Muscle layer of duodenum (tissue), 2 donors: ENCODE measurements at regions not wholly inside any gene's neighbourhood (a gene's known extent, or its start where the extent isn't known, plus 50 kb on each side); places are given as distances from the start of the nearest gene placed in this dataset.
"Not testable (repeated sequence)": the region's sequence is repeated elsewhere in the genome, so short reads cannot be mapped to it uniquely, and the experiment has no call there.

Source experiments
- H3K27ac ChIP-seq: one replicate; pipeline ENCODE4 v1.7.0; 2013; ENCODE audit warnings: mild to moderate bottlenecking, low read length
- H3K27me3 ChIP-seq: one replicate; pipeline ENCODE4 v1.7.0; 2013; ENCODE audit warnings: low read depth, mild to moderate bottlenecking, control low read depth, low read length
- H3K36me3 ChIP-seq, 2 donors: one replicate each; pipeline ENCODE4 v1.7.0; 2013; ENCODE audit warnings: low read length in 2 of 2, control low read depth in 1 of 2, mild to moderate bottlenecking in 1 of 2; ENCODE audit not compliant: insufficient read depth in 2 of 2, control insufficient read depth in 1 of 2
- H3K4me1 ChIP-seq, 2 donors: one replicate each; pipeline ENCODE4 v1.7.0; 2013; ENCODE audit warnings: low read length in 2 of 2, mild to moderate bottlenecking in 2 of 2, control low read depth in 1 of 2, moderate library complexity in 1 of 2; ENCODE audit not compliant: insufficient read depth in 2 of 2, control insufficient read depth in 1 of 2
- H3K4me3 ChIP-seq, 2 donors: one replicate each; pipeline ENCODE4 v1.7.0; 2013; ENCODE audit warnings: low read length in 2 of 2, low read depth in 1 of 2, mild to moderate bottlenecking in 1 of 2
- H3K9me3 ChIP-seq, 2 donors: one replicate each; pipeline ENCODE4 v1.7.0; 2013; ENCODE audit warnings: low read length in 2 of 2, control low read depth in 1 of 2, mild to moderate bottlenecking in 1 of 2; ENCODE audit not compliant: control insufficient read depth in 1 of 2
- donor health status: healthy.

DNA sequence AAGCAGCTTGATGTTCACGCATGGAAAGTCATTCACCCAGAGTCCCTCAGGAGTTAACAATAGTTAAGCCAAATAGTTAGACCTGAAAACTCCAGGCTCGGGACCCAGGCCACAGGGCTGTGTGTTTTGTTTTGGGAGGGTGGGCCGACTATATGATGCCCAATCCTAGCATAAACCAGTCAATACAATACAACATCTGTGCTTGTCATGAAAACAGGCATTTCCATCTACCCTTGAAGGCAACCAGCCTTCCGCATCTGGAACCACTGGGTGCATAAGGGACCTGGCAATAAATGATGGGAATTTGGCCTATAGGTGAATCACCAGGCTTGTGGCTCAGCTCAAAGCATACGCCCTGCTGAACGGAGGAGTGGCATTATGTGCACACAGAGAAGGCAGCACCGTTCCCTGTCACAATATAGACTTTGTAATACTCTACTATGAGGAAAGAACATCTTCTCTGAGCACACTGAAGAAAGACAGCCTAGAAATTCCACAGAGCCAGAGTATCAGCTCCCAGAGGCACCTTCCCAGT, 91.0 kb upstream of the FOXN3 start:
- Histone ChIP-seq H3K4me3 (no peak overlapping the region), H3K27ac (no peak overlapping the region), H3K4me1 (peaks cover 0 to 16% of the 10 kb centered on the region in 2 donors), H3K9me3 (no peaks in the 10 kb centered on the region), H3K36me3 (no peaks in the 10 kb centered on the region), H3K27me3 (no peaks in the 10 kb centered on the region)

DNA sequence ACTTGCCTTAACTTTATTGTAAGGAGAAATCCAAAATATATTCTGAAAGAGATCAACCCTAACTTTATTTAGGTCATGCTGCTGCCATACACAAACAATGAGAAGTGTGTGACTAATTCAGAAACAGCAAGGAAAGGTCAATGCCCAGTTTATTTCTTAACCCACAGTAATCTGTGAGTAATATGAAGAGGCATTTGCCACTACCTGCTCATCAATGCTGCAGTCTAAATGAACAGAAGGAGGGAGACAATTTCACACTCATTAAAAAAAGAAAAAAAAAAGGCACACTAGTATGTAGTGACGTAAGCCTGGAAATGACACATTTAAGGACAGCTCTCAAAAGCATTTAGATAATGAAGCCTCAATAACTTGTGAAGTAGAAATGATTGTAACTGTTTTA, 90.5 kb upstream of the FOXN3 start:
- no peaks in the 10 kb centered on the region for H3K9me3 ChIP-seq
- peaks cover 0 to 21% of the 10 kb centered on the region in 2 donors for H3K4me1 ChIP-seq
- H3K36me3 ChIP-seq = no peaks in the 10 kb centered on the region
- no peaks in the 10 kb centered on the region for H3K27me3 ChIP-seq
- H3K4me3 ChIP-seq = no peak overlapping the region
- H3K27ac ChIP-seq = no peak overlapping the region

GRCh38 chr14:89506891-89507452, 89.9 kb upstream of the FOXN3 start:
- H3K4me3 ChIP-seq, H3K9me3 ChIP-seq, H3K36me3 ChIP-seq, H3K27me3 ChIP-seq, H3K27ac ChIP-seq: not testable (repeated sequence)
- H3K4me1 ChIP-seq = peaks cover 0 to 22% of the 10 kb centered on the region in 2 donors

DNA sequence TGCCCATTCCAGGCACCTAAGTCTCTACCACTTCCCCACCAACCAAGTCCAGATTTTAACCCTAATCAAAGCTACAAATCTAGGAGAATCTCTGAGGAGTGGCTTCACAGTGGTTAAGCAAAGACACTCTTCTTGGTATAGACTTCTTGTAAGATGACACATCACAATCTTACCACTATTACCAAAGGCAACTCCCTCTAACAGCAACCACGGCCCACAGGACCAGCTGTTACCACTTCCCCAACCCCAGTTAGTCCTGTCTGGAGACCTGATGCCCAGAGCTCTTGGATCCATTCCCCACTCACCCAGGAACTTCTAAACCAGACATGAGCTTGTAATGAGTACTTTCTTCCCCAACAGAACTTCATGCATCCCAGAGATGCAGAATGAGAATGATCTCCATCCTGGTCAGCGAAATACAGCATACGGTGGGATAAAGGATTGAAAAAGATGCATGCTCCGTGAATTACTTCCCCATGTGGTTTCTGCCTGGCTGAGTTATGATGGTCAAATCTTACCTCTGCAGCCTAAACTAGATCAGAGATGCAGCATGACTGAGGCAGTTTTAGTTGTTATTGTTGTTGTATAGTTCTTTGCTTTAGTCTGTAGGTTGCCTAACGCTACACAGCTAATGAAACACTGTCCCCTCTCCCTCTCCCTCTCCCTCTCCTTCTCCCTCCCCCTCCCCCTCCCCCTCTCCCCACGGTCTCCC, 87.7 kb upstream of the FOXN3 start:
- H3K27me3 ChIP-seq = no peaks in the 10 kb centered on the region
- peaks cover 0 to 6% of the 10 kb centered on the region in 2 donors for H3K36me3 ChIP-seq
- H3K4me1 ChIP-seq = peaks cover 0 to 17% of the 10 kb centered on the region in 2 donors
- H3K4me3 ChIP-seq = no peak overlapping the region
- H3K27ac ChIP-seq = no peak overlapping the region
- no peaks in the 10 kb centered on the region for H3K9me3 ChIP-seq

GRCh38 chr14:89504091-89504490, 87.1 kb upstream of the FOXN3 start:
- H3K27me3 ChIP-seq = no peaks in the 10 kb centered on the region
- peaks cover 0 to 6% of the 10 kb centered on the region in 2 donors for H3K36me3 ChIP-seq
- H3K4me3 ChIP-seq = no peak overlapping the region
- H3K9me3 ChIP-seq = no peaks in the 10 kb centered on the region
- peaks cover 0 to 16% of the 10 kb centered on the region in 2 donors for H3K4me1 ChIP-seq
- H3K27ac ChIP-seq = no peak overlapping the region

DNA sequence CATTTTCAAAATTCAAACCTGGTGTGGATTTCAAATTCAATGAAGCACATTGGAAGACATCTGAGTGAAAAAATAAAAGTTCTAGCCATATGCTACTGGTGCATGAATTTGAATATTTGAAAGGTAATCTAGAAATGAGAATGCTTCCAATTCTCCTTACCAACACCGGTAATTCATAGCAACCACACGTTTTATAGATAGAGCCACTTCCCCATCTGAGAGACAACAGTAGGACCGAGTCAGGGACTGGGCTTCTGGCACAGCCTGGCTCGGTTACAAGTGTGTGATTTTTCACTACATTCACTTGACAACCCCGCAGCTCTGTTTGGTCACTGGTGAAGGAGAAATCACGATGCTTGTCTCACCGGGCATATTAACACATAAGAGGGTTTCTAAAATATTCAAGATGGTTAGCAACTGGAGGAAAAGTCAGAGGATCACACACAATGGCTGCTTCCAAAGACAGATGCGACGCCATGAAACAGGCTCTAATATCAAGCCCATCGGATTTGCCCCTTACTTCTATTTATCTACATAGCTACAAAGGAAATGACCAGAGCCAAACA, 86.5 kb upstream of the FOXN3 start:
- Histone ChIP-seq H3K27ac (no peak overlapping the region), H3K4me3 (no peak overlapping the region), H3K9me3 (no peaks in the 10 kb centered on the region), H3K4me1 (peaks cover 0 to 16% of the 10 kb centered on the region in 2 donors), H3K36me3 (peaks cover 0 to 6% of the 10 kb centered on the region in 2 donors), H3K27me3 (no peaks in the 10 kb centered on the region)

DNA sequence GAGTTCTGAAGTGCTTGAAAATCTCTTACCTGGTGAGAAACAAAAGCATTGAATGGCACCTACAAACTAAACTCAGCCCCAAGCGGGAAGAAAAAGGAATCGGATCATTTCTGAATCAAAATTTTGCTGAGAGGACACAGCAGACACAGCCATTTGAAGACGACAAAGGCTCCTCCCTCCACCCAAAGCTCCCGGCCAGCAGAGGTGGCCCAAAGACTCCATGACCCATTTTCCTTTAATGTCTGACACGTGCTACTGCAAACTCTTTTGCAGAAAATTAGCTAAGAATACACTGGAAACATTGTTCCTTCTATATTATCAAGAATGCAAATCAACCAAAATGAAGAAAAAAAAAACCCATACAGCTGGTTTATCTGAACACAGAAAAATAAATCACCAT, 85.9 kb upstream of the FOXN3 start:
- Histone ChIP-seq H3K4me1 (peaks cover 0 to 16% of the 10 kb centered on the region in 2 donors), H3K4me3 (no peak overlapping the region), H3K9me3 (no peaks in the 10 kb centered on the region), H3K27ac (no peak overlapping the region), H3K27me3 (no peaks in the 10 kb centered on the region), H3K36me3 (peaks cover 0 to 6% of the 10 kb centered on the region in 2 donors)

- H3K4me3 ChIP-seq = no peak overlapping the region
- peaks cover 0 to 16% of the 10 kb centered on the region in 2 donors for H3K4me1 ChIP-seq
- H3K9me3 ChIP-seq = no peaks in the 10 kb centered on the region
- H3K27ac ChIP-seq = no peak overlapping the region
- H3K36me3 ChIP-seq = peaks cover 0 to 6% of the 10 kb centered on the region in 2 donors
- no peaks in the 10 kb centered on the region for H3K27me3 ChIP-seq
Measured at GRCh38 chr14:89501381-89501780, 84.3 kb upstream of the FOXN3 start.

DNA sequence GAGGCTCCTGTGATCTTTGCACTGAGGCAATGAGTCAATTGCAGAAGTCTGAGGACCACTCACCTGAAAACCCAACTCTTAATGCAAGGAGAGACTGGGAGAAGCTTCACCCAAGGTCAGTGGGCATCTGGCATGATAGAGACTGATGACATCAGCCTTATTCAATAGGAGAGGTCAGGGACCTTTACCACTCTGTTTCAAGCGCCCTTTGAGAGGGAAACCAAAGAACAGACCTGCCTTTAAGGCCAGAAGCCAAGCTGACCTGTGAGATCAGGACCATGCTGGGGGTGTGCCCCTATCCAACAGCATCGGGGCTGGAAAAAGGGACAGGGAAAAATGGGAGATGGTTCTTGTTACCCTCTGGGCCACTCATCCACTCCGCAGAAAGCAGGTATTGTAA, 83.3 kb upstream of the FOXN3 start:
- no peaks in the 10 kb centered on the region for H3K27me3 ChIP-seq
- peaks cover 0 to 16% of the 10 kb centered on the region in 2 donors for H3K4me1 ChIP-seq
- H3K4me3 ChIP-seq = no peak overlapping the region
- H3K9me3 ChIP-seq = no peaks in the 10 kb centered on the region
- no peak overlapping the region for H3K27ac ChIP-seq
- peaks cover 0 to 6% of the 10 kb centered on the region in 2 donors for H3K36me3 ChIP-seq

DNA sequence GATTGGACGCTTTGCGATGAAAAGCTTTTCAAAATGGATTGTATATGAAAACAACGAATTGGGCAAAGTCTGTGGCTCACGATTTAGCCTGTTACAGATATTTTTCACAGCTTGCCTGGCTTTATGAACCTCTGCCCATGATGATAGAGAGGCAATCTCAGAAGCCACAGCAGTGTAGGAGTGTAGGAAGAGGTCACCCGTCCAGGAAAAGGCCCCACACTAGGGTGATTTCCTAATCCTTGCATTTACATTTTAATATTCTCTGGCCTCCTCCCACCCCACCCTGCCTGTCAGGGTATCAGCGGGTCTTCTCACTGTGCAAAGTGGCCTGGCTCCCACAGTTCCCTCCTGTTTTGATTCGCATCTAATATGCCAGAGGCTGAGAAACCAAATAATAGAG, 81.8 kb upstream of the FOXN3 start:
- H3K27ac ChIP-seq = no peak overlapping the region
- peaks cover 0 to 6% of the 10 kb centered on the region in 2 donors for H3K36me3 ChIP-seq
- peaks cover 0 to 15% of the 10 kb centered on the region in 2 donors for H3K4me1 ChIP-seq
- H3K27me3 ChIP-seq = no peaks in the 10 kb centered on the region
- H3K9me3 ChIP-seq = no peaks in the 10 kb centered on the region
- no peak overlapping the region for H3K4me3 ChIP-seq

- no peaks in the 10 kb centered on the region for H3K9me3 ChIP-seq
- H3K27ac ChIP-seq = no peak overlapping the region
- no peak overlapping the region for H3K4me3 ChIP-seq
- peaks cover 0 to 5% of the 10 kb centered on the region in 2 donors for H3K4me1 ChIP-seq
- H3K36me3 ChIP-seq = peaks cover 0 to 5% of the 10 kb centered on the region in 2 donors
- no peaks in the 10 kb centered on the region for H3K27me3 ChIP-seq
Measured at GRCh38 chr14:89495718-89496117, 78.7 kb upstream of the FOXN3 start.
